ENCODE measurements at regions not wholly inside any gene's neighbourhood (a gene's known extent, or its start where the extent isn't known, plus 50 kb on each side); places are given as distances from the start of the nearest gene placed in this dataset.
"Not testable (repeated sequence)": the region's sequence is repeated elsewhere in the genome, so short reads cannot be mapped to it uniquely, and the experiment has no call there.

GRCh38 chr4:163077680-163078079 is 89.0 kb downstream of the NAF1 start:
- DNase-seq = no peak

- DNase-seq = no peak
Measured at GRCh38 chr4:163072222-163072621, 94.5 kb downstream of the NAF1 start.

- no peak for DNase-seq
Measured at GRCh38 chr4:163071308-163071707, 95.4 kb downstream of the NAF1 start.

GRCh38 chr4:163070023-163070422 is 96.7 kb downstream of the NAF1 start:
- no peak for DNase-seq

- DNase-seq = no peak
Measured at GRCh38 chr4:163063891-163064290, 102.8 kb downstream of the NAF1 start.

GRCh38 chr4:163048447-163048846 is 118.2 kb downstream of the NAF1 start:
- DNase-seq = no peak

- DNase-seq = no peak
Measured at GRCh38 chr4:163042306-163042705, 124.4 kb downstream of the NAF1 start.

- no peak for DNase-seq
Measured at GRCh38 chr4:163017135-163017534, 149.6 kb downstream of the NAF1 start.

- no peak for DNase-seq
Measured at GRCh38 chr4:163012816-163013215, 153.9 kb downstream of the NAF1 start.

GRCh38 chr4:163003979-163004378 is 162.7 kb downstream of the NAF1 start:
- no peak for DNase-seq

GRCh38 chr4:162988530-162988929 is 178.2 kb downstream of the NAF1 start:
- no peak for DNase-seq

- no peak for DNase-seq
Measured at GRCh38 chr4:162985131-162985530, 181.6 kb downstream of the NAF1 start.

GRCh38 chr4:162984621-162985020 is 182.1 kb downstream of the NAF1 start:
- DNase-seq = no peak

GRCh38 chr4:162981823-162982222 is 184.9 kb downstream of the NAF1 start:
- DNase-seq = no peak

- no peak for DNase-seq
Measured at GRCh38 chr4:162978398-162978797, 188.3 kb downstream of the NAF1 start.

GRCh38 chr4:162977788-162978187 is 188.9 kb downstream of the NAF1 start:
- no peak for DNase-seq

- DNase-seq = no peak
Measured at GRCh38 chr4:162972661-162973330, 193.9 kb downstream of the NAF1 start.

GRCh38 chr4:162969194-162969593 is 197.5 kb downstream of the NAF1 start:
- no peak for DNase-seq

GRCh38 chr4:162965978-162966377 is 200.7 kb downstream of the NAF1 start:
- DNase-seq = not testable (repeated sequence)

GRCh38 chr4:162959046-162959445 is 207.6 kb downstream of the NAF1 start:
- DNase-seq = no peak

GRCh38 chr4:162957521-162958143 is 209.1 kb downstream of the NAF1 start:
- DNase-seq = no peak

- no peak for DNase-seq
Measured at GRCh38 chr4:162954976-162955375, 211.7 kb downstream of the NAF1 start.

- DNase-seq = no peak
Measured at GRCh38 chr4:162952232-162952631, 214.5 kb downstream of the NAF1 start.

- no peak for DNase-seq
Measured at GRCh38 chr4:162945713-162946112, 221.0 kb downstream of the NAF1 start.

- no peak for DNase-seq
Measured at GRCh38 chr4:162943263-162943662, 223.4 kb downstream of the NAF1 start.

Data from CD4-positive, alpha-beta T cell treated with Interleukin-15 for 1 hour (primary cell).